ENCODE measurements at regions not wholly inside any gene's neighbourhood (a gene's known extent, or its start where the extent isn't known, plus 50 kb on each side); places are given as distances from the start of the nearest gene placed in this dataset.

- no peaks in the 10 kb centered on the region for H3K9me3 ChIP-seq
- H3K4me3 ChIP-seq: no peak overlapping the region
- intact Hi-C loops (cut with DNase I; ENCODE audit: low total_unique reads): no loop called here
- TF ChIP-seq, protein P1, sequence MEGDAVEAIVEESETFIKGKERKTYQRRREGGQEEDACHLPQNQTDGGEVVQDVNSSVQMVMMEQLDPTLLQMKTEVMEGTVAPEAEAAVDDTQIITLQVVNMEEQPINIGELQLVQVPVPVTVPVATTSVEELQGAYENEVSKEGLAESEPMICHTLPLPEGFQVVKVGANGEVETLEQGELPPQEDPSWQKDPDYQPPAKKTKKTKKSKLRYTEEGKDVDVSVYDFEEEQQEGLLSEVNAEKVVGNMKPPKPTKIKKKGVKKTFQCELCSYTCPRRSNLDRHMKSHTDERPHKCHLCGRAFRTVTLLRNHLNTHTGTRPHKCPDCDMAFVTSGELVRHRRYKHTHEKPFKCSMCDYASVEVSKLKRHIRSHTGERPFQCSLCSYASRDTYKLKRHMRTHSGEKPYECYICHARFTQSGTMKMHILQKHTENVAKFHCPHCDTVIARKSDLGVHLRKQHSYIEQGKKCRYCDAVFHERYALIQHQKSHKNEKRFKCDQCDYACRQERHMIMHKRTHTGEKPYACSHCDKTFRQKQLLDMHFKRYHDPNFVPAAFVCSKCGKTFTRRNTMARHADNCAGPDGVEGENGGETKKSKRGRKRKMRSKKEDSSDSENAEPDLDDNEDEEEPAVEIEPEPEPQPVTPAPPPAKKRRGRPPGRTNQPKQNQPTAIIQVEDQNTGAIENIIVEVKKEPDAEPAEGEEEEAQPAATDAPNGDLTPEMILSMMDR (IDR thresholded peaks at IDR 0.05): no peak
- no peak for TF ChIP-seq POLR2A (IDR thresholded peaks at IDR 0.05)
- no peaks in the 10 kb centered on the region for H3K27me3 ChIP-seq
- DNase-seq: no peak
- H3K27ac ChIP-seq: no peak overlapping the region
- H3K36me3 ChIP-seq: no peaks in the 10 kb centered on the region
- H3K4me1 ChIP-seq: no peaks in the 10 kb centered on the region
Measured at GRCh38 chr7:86964973-86965726, 94.3 kb downstream of the ELAPOR2 start.

- TF ChIP-seq, protein P1 (IDR thresholded peaks at IDR 0.05): no peak
- TF ChIP-seq POLR2A (IDR thresholded peaks at IDR 0.05): no peak
- no peak for DNase-seq
- Histone ChIP-seq H3K4me1 (no peaks in the 10 kb centered on the region), H3K27me3 (no peaks in the 10 kb centered on the region), H3K4me3 (no peak overlapping the region), H3K9me3 (no peaks in the 10 kb centered on the region), H3K27ac (no peak overlapping the region), H3K36me3 (no peaks in the 10 kb centered on the region)
- intact Hi-C loops (cut with DNase I; ENCODE audit: low total_unique reads): no loop called here
Measured at GRCh38 chr7:86963599-86964230, 95.7 kb downstream of the ELAPOR2 start.

- no peaks in the 10 kb centered on the region for H3K27me3 ChIP-seq
- no peak overlapping the region for H3K27ac ChIP-seq
- H3K36me3 ChIP-seq: no peaks in the 10 kb centered on the region
- intact Hi-C loops (cut with DNase I; ENCODE audit: low total_unique reads): no loop called here
- no peak overlapping the region for H3K4me3 ChIP-seq
- no peak for TF ChIP-seq POLR2A (IDR thresholded peaks at IDR 0.05)
- TF ChIP-seq, protein P1 (IDR thresholded peaks at IDR 0.05): no peak
- H3K4me1 ChIP-seq: no peaks in the 10 kb centered on the region
- DNase-seq: no peak
- H3K9me3 ChIP-seq: no peaks in the 10 kb centered on the region
Measured at GRCh38 chr7:86962623-86963022, 96.8 kb downstream of the ELAPOR2 start.

DNA sequence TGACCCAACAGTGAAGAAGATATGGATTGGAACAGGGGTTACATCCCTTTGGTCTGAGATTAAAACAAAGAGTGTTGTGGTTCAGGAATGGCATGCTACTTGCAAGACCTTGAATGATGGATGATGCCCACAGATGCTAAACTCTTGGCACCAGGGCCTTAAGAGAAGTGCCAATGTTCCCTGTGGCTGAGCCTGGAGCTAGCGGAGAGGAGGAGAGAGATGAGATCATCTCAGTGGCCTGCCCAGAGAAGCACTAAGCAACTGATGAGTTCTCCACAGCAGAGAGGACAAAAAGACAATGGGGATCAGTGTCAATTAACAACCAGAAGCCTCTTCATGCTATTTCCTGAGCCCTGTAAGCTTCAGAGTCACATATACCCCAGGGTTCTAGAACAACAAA, 97.8 kb downstream of the ELAPOR2 start:
- H3K27me3 ChIP-seq: no peaks in the 10 kb centered on the region
- H3K4me3 ChIP-seq: no peak overlapping the region
- DNase-seq: no peak
- H3K9me3 ChIP-seq: no peaks in the 10 kb centered on the region
- no peaks in the 10 kb centered on the region for H3K4me1 ChIP-seq
- TF ChIP-seq POLR2A (IDR thresholded peaks at IDR 0.05): no peak
- TF ChIP-seq, protein P1 (IDR thresholded peaks at IDR 0.05): no peak
- intact Hi-C loops (cut with DNase I; ENCODE audit: low total_unique reads): no loop called here
- H3K27ac ChIP-seq: no peak overlapping the region
- no peaks in the 10 kb centered on the region for H3K36me3 ChIP-seq

DNA sequence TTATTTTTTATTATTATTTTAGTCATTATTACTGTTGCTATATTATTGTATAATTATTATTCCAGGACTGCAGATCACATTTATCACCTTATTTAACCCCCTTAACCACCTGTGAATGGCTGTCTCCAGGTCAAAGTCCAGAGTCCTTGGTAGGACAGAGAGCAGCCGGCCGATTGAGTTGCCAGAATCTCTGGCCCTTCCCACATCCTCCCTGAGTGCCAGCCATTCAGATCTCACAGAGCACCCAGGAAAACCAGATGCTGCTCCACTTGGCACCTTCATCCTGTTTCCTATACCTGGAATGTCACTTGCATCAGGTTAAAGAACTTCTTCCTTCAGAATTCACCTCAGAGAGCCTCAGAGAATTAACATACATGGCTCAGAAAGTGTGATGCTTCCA, 101.1 kb downstream of the ELAPOR2 start:
- Histone ChIP-seq H3K9me3 (no peaks in the 10 kb centered on the region), H3K36me3 (no peaks in the 10 kb centered on the region), H3K4me1 (no peaks in the 10 kb centered on the region), H3K27me3 (no peaks in the 10 kb centered on the region), H3K4me3 (no peak overlapping the region), H3K27ac (no peak overlapping the region)
- DNase-seq: no peak
- TF ChIP-seq, protein P1 (IDR thresholded peaks at IDR 0.05): no peak
- TF ChIP-seq POLR2A (IDR thresholded peaks at IDR 0.05): no peak
- intact Hi-C loops (cut with DNase I; ENCODE audit: low total_unique reads): no loop called here
